GM21447 (cell line): ENCODE measurements at regions not wholly inside any gene's neighbourhood (a gene's known extent, or its start where the extent isn't known, plus 50 kb on each side); places are given as distances from the start of the nearest gene placed in this dataset.
"Not testable (repeated sequence)": the region's sequence is repeated elsewhere in the genome, so short reads cannot be mapped to it uniquely, and the experiment has no call there.

Experiments
- ATAC-seq: cut with Tn5 transposase; IDR thresholded peaks from one replicate; pipeline ENCODE4 v1.9.1; 2021; ENCODE audit not compliant: unreplicated experiment

GRCh38 chr4:114087596-114088230 is 108.3 kb upstream of the ARSJ start:
- no peak for ATAC-seq

GRCh38 chr4:114088481-114088880 is 109.0 kb upstream of the ARSJ start:
- ATAC-seq: no peak

- no peak for ATAC-seq
Measured at GRCh38 chr4:114091546-114091945, 112.1 kb upstream of the ARSJ start.

GRCh38 chr4:114093221-114093715 is 113.8 kb upstream of the ARSJ start:
- no peak for ATAC-seq

GRCh38 chr4:114100288-114101031 is 121.0 kb upstream of the ARSJ start:
- ATAC-seq: no peak

GRCh38 chr4:114103908-114104307 is 124.5 kb upstream of the ARSJ start:
- ATAC-seq: no peak

- no peak for ATAC-seq
Measured at GRCh38 chr4:114108869-114109268, 129.4 kb upstream of the ARSJ start.

- no peak for ATAC-seq
Measured at GRCh38 chr4:114109776-114110175, 130.3 kb upstream of the ARSJ start.

GRCh38 chr4:114115526-114115925 is 136.1 kb upstream of the ARSJ start:
- ATAC-seq: no peak

GRCh38 chr4:114116861-114117260 is 137.4 kb upstream of the ARSJ start:
- no peak for ATAC-seq

- ATAC-seq: no peak
Measured at GRCh38 chr4:114121221-114121620, 141.8 kb upstream of the ARSJ start.

- ATAC-seq: no peak
Measured at GRCh38 chr4:114132199-114132598, 152.8 kb upstream of the ARSJ start.

- no peak for ATAC-seq
Measured at GRCh38 chr4:114132830-114133229, 153.4 kb upstream of the ARSJ start.

- ATAC-seq: no peak
Measured at GRCh38 chr4:114136069-114136468, 156.6 kb upstream of the ARSJ start.

GRCh38 chr4:114137984-114138383 is 158.5 kb upstream of the ARSJ start:
- no peak for ATAC-seq

- ATAC-seq: no peak
Measured at GRCh38 chr4:114146947-114147618, 167.6 kb upstream of the ARSJ start.

GRCh38 chr4:114147619-114148208 is 168.3 kb upstream of the ARSJ start:
- not testable (repeated sequence) for ATAC-seq

GRCh38 chr4:114148372-114149070 is 169.1 kb upstream of the ARSJ start:
- not testable (repeated sequence) for ATAC-seq

- ATAC-seq: no peak
Measured at GRCh38 chr4:114156371-114156770, 176.9 kb upstream of the ARSJ start.

- ATAC-seq: no peak
Measured at GRCh38 chr4:114161809-114162208, 182.4 kb upstream of the ARSJ start.

GRCh38 chr4:114163051-114163450 is 183.6 kb upstream of the ARSJ start:
- ATAC-seq: no peak
